ENCODE measurements at regions not wholly inside any gene's neighbourhood (a gene's known extent, or its start where the extent isn't known, plus 50 kb on each side); places are given as distances from the start of the nearest gene placed in this dataset.

GRCh38 chr4:79107014-79107413, 167.8 kb upstream of the PAQR3 start:
- TF ChIP-seq CTCF (conservative IDR thresholded peaks at IDR 0.05; ENCODE audit: low read length) (no peak), EZH2phosphoT487 (IDR thresholded peaks at IDR 0.05; ENCODE audit: borderline replicate concordance, low read depth, low read length) (no peak)

Data from OCI-LY7 (cell line).